HL-60 (cell line): ENCODE measurements at regions not wholly inside any gene's neighbourhood (a gene's known extent, or its start where the extent isn't known, plus 50 kb on each side); places are given as distances from the start of the nearest gene placed in this dataset.

Source experiments
- CTCF ChIP-seq: IDR thresholded peaks from one replicate; pipeline ENCODE4 v1.5.1; 2011; ENCODE audit warnings: low read length, control low read depth, inconsistent platforms; ENCODE audit not compliant: insufficient read depth
- POLR2AphosphoS5 ChIP-seq: IDR thresholded peaks from 2 replicates; pipeline ENCODE4 v1.6.1; 2012; ENCODE audit warnings: low read depth
- SPI1 ChIP-seq: IDR thresholded peaks from 2 replicates; pipeline ENCODE4 v1.6.1; 2012; ENCODE audit warnings: low read depth, mild to moderate bottlenecking, borderline replicate concordance

GRCh38 chr2:67667054-67667908 lies 270.1 kb downstream of the ETAA1 start:
- TF ChIP-seq CTCF (no peak), POLR2AphosphoS5 (no peak), SPI1 (no peak)
